ENCODE measurements at regions not wholly inside any gene's neighbourhood (a gene's known extent, or its start where the extent isn't known, plus 50 kb on each side); places are given as distances from the start of the nearest gene placed in this dataset.

- H3K4me3 ChIP-seq (replicated peaks; ENCODE audit: low read depth, low read length) = no peak overlapping the region
- TF ChIP-seq CTCF (IDR thresholded peaks at IDR 0.05; ENCODE audit: low read length, missing control alignments) = no peak
- no peak for DNase-seq (ENCODE audit: low read depth)
Measured at GRCh38 chr17:83180996-83181481, 101.6 kb downstream of the METRNL start.

GRCh38 chr17:83181991-83182619, 102.7 kb downstream of the METRNL start:
- DNase-seq (ENCODE audit: low read depth) = no peak
- no peak for TF ChIP-seq CTCF (IDR thresholded peaks at IDR 0.05; ENCODE audit: low read length, missing control alignments)
- H3K4me3 ChIP-seq (replicated peaks; ENCODE audit: low read depth, low read length) = no peak overlapping the region

GRCh38 chr17:83182620-83183101, 103.3 kb downstream of the METRNL start:
- no peak for DNase-seq (ENCODE audit: low read depth)
- no peak overlapping the region for H3K4me3 ChIP-seq (replicated peaks; ENCODE audit: low read depth, low read length)

GRCh38 chr17:83183145-83183948, 103.9 kb downstream of the METRNL start:
- TF ChIP-seq CTCF (IDR thresholded peaks at IDR 0.05; ENCODE audit: low read length, missing control alignments) = no peak
- DNase-seq (ENCODE audit: low read depth) = no peak
- no peak overlapping the region for H3K4me3 ChIP-seq (replicated peaks; ENCODE audit: low read depth, low read length)

More at GRCh38 chr17:83182620-83183101, 103.3 kb downstream of the METRNL start:
- no peak for TF ChIP-seq CTCF (IDR thresholded peaks at IDR 0.05; ENCODE audit: low read length, missing control alignments)

- TF ChIP-seq CTCF (IDR thresholded peaks at IDR 0.05; ENCODE audit: low read length, missing control alignments) = no peak
- no peak for DNase-seq (ENCODE audit: low read depth)
Measured at GRCh38 chr17:83183951-83184506, 104.6 kb downstream of the METRNL start.

GRCh38 chr17:83185023-83186002, 105.9 kb downstream of the METRNL start:
- DNase-seq (ENCODE audit: low read depth) = no peak

More at GRCh38 chr17:83183951-83184506, 104.6 kb downstream of the METRNL start:
- no peak overlapping the region for H3K4me3 ChIP-seq (replicated peaks; ENCODE audit: low read depth, low read length)

More at GRCh38 chr17:83185023-83186002, 105.9 kb downstream of the METRNL start:
- no peak for TF ChIP-seq CTCF (IDR thresholded peaks at IDR 0.05; ENCODE audit: low read length, missing control alignments)
- no peak overlapping the region for H3K4me3 ChIP-seq (replicated peaks; ENCODE audit: low read depth, low read length)
